Suppressor macrophage treated with lipopolysaccharide for 4 hours (primary cell): ENCODE measurements at regions not wholly inside any gene's neighbourhood (a gene's known extent, or its start where the extent isn't known, plus 50 kb on each side); places are given as distances from the start of the nearest gene placed in this dataset.
A peak's percentile ranks its signal among the peaks of the same experiment; 100 is the strongest.
"Not testable (repeated sequence)": the region's sequence is repeated elsewhere in the genome, so short reads cannot be mapped to it uniquely, and the experiment has no call there.

ENCODE experiments used
- DNase-seq: peaks from one replicate; pipeline ENCODE4 v3.0.0-alpha.2; 2020

DNA sequence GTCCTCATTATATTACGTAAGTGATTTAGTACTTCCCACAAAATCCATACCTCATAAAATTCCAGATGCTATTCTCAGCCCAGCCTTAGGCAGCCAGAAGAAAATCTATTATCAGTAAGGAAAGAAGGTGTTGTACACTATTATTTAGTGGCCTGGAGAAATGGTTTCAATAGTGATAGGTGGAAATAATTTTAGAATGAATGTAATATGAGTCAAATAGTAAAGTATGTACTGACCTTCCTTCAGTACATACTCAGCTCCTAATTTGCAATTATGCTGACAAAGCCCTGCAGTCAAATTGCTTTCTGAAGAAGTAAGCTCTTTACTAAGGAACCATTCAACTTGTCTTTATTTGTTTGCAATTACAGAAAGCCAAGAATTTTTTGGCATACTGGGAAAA is 409.2 kb downstream of the HTR1A start:
- no peak for DNase-seq

DNA sequence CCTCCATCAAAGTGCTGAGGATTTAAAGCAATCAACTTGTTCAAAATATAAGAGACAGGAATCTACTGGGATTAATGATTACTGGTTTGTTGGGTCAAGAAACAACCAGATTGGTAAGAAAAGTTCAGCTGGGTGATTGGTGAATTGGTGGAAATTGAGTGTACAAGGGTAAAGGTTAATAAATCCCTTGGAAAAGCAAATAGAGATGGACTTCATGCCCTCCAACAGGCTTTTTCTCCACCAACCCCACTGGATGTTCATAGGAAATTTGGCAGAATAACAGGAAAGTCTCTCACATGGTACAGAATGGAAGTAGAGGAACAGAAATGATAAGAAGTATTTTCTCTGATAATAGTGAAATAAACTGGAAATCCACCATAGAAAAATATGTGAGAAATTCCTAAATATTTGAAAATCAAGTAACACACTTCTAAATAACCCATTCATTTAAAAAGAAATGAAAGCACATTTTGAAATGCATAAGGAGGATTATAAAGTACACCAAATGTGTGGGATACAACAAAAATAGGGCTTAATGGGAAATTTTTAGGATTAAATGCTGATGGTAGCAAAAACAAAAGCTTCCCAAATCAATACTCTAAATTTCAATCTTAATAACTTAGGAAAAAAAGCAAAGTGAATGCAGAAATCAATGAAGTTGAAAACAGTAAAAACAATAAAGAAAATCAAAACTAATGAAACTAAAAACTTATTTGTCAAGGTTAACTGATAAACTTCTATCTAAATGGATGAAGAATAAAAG is 426.2 kb downstream of the HTR1A start:
- DNase-seq = no peak

DNA sequence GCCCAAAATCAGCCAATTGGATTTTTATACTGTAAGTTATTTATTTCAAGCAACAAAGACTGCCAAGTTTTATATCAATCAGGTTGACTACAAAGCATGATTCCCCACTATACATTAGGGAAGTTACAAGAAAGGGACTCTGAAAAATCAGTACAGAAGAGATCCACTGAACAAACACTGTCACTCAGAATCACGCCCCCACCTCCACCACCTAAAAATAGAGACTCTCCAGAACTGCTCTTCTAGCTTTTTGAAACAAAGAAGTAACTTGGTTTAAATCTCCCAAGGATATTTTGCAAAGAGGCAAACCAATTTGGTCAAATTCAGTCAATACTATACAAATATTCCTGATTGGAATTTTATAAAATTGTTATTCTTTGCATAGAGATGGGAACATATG is 438.0 kb downstream of the HTR1A start:
- DNase-seq = no peak

DNA sequence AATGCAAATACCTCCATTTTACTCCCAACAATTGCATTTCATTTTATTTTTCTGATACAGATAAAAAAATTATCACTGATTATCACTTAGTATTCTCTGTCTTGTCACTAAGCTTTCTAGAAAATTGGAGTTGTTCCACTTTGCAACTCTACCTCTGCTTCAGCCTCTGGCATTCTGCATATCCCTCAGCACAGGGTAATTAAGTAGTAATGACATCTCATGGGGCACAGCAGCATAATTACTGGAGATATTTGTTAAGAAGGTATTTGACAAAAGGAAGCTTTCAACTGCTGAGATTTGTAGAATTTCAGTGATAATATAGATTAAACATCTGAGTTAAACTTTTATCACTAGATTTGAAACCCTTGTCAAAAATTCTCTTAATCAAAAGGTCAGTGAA is 446.2 kb downstream of the HTR1A start:
- no peak for DNase-seq

DNA sequence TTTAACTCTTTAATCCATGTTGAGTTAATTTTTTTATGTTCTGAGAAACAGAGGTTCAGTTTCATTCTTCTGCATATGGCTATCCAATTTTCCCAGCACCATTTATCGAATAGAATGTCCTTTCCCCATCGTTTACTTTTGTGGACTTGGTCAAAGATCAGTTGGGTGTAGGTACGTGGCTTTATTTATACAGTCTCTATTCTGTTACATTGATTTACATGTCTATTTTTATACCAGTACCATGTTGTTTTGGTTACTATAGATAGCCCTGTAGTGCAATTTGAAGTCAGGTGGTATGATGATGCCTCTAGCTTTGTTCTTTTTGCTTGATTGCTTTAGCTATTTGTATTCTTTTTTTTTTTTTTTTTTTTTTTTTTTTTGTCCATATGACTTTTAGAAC is 462.0 kb downstream of the HTR1A start:
- DNase-seq = no peak

DNA sequence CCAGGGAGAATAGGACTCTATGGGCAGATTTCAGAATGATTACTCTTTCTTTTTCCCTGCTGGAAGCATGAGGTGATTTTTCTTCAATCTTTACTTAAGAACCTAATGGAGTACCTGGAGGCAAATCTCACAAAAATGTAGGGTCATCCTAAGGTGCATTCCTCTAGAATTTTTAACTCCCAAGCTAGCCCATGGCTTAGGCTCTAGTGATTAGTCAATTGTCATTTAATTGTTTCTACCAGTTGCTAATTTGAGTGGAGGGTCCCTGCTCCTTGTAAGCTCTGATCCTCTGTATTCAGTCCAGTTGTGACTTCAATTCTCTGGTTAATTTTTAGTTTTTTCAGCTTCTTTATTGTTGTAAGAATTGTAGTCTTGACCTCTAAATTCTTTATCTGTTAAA is 467.0 kb downstream of the HTR1A start:
- DNase-seq = no peak

DNA sequence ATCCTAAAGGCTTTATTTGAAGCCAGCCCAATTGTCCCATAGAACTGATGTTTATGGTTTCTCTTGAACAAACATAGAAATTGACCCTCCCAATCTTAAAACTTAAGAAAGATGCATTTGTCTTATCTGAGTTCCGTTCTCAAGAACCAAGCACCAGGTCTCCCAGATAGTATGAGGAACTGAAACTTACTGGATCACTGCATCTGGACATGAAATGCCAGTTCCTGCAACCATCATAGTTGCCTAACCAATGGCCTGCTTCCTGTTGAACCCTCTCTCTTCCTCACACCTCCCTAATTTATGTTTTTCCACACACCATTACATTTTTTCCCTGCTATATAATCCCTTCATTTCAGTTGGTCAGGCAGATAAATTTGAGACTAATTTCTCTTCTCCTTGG is 478.9 kb downstream of the HTR1A start:
- no peak for DNase-seq

DNA sequence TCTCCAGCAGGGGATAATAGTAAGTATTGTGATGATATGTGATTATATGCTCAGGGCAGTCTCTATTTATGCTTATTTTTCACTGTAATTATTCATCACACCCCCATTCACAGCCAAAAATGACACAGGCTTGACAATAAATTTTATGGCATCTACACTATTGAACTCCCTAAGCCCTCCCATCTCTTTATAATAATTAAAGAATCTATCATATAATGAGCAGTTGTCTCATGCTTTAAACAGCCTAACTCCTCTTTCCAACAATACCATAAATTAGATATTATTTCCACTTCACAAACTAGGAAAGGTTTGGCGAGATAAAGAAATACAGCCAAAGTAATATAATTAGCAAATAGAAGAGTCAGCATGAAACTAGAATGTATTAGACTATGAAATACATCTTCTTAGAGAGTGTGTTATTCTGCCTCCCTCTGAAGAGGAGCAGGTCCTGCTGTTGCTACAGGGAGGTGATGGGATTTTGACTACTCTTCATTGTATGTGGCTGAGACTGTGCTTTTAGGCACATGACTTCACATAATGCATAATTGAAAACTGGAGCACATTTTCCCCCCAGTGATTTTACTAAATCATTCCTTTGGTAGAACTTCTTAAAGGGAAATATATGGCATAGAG is 488.8 kb downstream of the HTR1A start:
- DNase-seq = no peak

DNA sequence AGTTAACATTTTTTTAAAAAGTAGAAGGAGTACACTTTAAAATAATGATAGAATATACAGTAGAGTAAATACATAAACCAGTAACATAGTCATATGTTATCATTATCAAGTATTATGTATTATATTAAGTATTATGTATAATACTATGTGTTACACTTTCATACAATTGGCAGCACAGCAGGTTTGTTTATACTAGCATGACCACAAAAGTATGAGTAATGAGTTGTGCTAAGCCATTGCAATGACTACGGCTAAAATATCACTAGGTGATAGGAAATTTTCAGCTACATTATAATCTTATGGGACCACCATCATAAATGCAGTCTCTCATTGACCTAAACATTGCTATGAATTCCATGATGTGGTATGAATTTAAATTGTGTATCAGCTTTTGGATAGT is 506.0 kb downstream of the HTR1A start:
- no peak for DNase-seq

DNA sequence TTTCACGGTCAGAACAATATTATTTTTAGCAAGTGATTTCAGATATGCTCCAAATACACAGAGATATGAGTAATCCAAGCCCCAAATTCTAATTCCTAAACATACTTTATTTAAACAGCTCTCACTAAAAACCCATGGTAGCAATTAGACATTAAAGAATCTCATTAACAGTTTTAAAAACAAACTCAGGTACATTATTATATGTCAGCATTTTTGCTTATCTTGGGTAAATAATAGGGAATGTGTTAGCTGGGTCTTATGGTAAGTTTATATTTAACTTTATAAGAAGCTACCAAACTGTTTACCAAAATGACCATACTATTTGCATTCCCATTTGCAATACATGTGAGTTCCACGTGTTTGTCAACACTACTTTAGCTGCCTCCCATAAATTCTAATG is 511.1 kb downstream of the HTR1A start:
- DNase-seq = no peak

DNA sequence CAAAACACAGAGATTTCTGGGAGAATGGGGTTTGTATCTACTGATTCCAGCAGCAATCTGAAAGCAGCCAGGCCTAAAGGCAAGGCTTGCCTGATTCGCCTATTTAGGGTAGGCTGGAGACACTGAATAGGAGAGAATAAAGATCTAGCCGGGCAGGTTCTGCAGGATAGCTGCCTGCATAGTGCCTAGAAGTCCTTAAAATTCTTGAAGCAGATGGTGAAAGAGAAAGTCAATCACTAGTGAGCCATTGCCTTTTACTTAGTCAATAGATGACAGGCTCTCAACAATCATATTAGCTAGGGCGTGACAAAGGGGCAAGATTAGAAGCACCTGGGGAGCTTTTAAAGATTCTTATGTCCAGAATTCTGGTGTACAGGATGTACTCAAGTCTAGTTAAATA is 522.7 kb downstream of the HTR1A start:
- no peak for DNase-seq

DNA sequence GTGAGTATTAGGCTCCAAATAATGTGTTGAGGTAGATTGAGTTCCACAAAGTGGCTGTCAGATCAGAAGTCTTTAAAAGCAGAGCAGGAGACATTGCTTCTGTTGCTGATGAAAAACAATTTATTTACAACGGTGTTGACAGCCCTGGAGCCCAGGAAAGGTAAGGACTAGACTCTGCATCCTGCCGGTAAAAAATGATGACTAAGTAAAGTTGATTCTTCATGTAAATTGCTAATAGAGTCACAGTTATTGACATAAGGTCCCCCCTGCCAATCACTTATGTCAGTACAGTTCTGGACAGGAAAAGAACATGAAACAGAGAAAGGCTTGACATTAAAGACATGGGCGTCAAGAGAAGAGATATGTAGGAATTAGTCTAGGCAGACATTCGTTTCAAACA is 552.5 kb downstream of the HTR1A start:
- DNase-seq = no peak

DNA sequence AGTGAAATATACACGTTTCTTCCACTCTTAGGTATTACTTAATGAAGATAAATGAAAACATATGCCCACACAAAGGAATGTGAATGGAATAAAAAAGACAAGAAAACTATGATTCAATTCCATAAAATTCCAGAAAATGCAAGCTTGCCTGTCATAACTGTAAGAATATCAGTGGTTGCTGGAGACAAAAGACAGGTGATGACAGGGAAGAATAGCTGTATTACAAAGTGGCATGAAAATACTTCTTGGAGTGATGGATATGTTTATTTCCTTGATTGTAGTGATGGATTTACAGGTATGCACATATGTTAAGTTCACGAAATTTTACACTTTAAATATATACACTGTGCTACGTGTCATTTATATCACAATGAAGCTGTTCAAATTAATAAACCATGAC is 553.3 kb downstream of the HTR1A start:
- DNase-seq = no peak

DNA sequence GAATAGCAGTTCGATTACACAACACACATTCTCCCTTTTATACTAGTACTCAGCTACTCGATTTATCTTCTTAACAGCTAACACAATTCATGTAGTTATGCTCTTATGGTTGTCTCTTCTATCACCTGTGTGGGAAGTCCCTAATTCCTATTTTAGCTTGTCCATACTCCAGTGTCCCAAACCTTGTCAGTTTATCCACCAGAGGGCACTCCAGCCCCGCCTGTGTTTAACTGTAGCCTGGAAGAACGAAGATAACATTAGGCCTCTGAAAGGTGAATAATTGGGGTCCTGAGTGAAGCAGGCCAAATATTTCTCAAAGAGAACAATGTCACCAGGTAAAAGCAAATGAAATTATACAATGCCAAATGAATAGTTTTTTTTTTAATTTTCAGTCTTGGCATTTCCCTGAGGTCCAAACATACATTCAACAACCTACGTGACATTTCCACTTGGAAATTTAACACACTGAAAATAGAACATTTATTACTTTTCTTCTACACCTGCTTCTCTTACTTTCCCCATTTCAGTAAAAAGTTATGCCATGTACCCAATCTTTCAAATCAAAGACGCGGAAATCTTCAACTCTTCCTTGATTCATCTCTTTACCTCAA is 560.7 kb downstream of the HTR1A start:
- peak; percentile 52 for DNase-seq

DNA sequence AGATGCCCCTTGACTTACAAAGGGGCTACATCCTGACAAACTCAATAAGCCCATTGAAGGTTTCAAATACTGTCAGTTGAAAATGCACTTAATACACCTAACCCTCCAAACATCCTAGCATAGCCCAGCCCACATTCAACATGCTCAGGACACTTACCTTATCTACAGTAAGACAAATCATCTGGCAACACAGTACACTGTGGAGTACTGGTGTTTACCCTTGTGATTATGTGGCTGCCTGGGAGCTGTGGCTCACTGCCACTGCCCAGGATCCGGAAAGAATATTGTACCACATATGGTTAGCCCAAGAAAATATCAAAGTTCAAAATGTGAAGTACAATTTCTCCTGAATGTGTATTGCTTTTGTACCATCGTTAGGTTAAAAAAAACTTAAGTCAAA is 562.2 kb downstream of the HTR1A start:
- DNase-seq = no peak

DNA sequence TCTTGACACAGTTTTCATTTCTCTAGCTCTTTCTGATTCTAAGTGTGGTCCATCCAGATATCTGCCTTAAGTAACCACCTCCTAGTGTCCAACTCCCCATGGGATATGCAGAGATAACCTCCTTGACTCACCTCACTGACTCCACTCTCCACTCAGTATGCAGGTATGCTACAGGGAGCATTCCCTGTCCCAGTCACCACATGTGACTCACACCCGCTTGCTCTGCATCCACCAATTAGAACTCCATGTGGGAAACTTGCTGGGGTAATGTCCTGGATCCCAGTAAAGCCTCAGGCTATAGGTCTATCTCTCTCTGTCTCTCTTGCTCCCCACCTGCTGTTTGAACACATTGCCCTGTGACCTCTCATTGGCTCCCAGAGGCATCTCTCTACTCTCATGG is 563.9 kb downstream of the HTR1A start:
- no peak for DNase-seq

DNA sequence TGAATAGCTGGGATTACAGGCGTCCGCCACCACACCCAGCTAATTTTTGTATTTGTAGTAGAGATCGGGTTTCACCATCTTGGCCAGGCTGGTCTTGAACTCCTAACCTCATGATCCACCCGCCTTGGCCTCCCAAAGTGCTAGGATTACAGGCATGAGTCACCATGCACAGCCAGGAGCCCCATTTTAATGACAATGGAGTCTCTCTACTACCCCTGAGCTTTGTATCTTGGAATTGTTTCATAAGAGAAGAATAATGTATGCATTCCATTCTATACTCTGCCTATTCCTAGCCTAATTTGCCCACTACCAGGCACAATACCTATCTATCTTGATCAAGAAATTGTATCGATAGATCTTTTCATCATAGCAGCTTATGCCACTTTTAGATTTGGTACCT is 574.1 kb downstream of the HTR1A start:
- DNase-seq = not testable (repeated sequence)

DNA sequence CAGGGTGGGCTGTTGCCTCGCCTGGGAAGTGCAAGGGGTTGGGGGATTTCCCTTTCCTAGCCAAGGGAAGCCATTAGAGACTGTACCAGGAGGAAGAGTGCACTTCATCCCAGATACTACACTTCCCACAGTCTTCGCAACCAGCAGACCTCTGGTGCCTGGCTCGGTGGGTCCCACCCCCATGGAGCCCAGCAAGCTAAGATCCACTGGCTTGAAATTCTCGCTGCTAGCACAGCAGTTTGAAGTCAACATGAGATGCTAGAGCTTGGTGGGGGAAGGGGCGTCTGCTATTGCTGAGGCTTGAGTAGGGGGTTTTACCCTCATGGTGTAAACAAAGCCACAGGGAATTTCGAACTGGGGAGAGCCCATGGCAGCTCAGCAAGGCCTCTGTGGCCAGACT is 586.4 kb downstream of the HTR1A start:
- no peak for DNase-seq

DNA sequence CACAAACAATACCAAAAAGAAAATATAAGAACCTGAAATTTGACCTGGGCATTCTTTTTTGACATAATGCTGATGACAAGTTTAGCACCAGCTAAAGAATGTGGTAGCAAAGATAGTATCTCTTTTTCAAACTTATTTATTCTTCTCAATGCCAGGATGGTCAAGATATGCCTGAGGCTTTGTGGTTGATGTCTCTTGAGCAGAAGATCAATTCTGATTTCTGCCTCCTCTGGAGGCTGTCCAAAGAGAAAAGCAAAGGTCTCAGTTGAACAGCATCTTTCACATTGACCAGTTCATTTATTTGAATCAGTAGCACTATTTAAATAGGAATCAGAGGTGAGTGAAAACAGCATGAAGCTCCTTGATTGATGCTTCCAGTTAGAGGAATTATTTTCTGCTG is 588.2 kb downstream of the HTR1A start:
- no peak for DNase-seq

DNA sequence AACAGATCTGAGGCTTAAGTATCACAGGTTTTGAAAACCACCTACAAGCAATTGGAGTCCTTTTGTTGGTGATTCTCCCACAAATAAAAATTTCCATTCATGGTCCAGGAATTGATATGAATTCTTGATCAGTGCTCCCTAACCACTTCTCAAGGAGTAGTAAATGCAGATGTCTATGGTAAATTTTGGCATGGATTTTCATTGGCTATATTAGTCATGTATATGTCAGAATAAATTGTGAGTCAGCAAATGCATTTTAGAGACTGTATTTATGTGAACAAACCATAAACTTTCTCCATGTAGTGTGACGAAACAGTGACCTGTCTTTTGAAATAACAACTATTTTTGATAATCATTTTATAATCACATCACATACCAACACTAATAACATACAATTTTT is 611.1 kb downstream of the HTR1A start:
- DNase-seq = no peak

DNA sequence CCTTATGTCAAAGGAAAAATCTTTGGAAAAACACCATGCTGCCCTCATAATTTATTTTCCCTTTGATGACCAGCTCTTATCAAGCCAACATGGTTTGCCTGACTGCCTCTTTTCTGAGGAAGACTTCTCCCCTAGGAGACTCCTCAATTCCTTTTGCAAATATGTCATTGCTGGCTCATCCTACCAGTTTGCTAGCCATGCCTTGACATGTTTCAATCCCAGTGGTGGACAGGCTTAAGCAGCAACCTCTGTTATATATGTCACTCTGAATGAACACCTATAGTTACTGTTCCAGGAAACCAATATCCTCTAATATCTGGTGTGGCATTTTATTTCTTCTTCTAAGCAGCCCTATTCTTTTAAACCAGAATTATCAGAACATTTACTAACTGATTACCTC is 615.8 kb downstream of the HTR1A start:
- DNase-seq = no peak

DNA sequence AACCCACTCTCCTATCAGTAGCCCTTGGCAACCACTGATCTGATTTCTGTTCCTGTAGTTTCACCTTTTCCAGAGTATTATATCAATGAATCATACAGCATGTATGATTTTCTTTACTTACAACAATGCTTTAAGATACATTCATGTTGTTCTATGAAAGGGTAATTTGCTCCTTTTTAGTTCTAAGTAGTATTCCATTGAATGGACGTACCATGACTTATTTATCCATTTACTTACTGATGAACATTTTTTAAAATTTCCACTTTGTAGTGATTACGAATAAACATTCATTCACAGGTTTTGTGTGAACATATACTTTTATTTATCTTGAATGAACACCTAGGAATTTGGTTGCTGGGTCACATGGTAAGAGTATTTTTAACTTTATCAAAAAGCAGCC is 620.8 kb downstream of the HTR1A start:
- no peak for DNase-seq

DNA sequence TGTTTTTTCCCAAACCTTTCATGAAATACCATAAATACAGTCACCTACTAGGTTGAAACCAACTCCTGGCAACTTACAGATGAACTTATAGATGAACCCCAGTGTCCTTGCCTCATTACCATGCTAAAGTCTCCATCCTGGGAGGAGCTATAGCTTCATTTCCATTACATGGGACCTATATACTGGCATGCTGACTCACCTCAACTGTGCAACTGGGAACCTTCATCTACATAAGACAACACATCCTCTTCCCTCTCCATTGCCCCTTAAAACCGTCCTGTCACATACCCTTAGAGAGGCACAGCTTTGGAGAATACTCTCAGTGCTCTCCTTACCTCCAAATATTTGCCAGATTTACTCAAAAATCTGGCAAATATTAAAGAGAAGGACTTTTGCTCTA is 638.3 kb downstream of the HTR1A start:
- DNase-seq = no peak

DNA sequence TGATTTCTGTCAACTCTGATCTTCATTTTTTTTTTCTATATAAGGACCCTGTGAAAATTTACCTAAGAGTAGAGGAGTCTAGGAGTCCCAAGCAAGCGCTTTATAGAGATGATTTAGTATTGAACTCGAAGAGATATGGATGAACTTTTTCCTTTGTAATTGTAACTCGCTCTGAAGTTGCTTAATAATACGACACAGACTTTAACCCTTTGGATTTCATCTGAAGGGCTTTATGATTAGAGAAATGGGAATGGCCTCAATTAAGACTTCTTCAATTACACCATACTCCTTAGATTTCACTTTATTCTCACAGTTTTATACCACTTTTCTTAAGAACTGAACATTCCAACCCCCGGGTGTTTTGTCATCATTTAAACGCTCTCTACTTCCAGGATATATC is 647.7 kb downstream of the HTR1A start:
- no peak for DNase-seq

DNA sequence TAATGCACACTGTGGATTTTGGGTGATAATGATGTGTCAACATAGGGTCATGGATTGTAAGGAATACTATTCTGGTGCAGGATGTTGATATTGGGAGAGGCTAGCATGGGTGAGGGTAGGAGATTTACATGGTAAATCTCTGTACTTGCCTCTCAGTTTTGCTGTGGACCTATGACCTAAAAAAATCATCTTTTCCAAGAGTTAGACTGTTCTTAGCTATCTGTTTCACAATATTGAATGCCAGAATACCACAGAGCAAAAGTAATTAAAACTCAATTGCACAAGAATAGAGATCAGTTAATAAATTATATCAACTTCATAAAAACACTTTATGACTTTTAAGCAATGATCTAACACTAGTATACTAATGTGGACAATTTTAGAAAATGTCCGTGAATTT is 651.6 kb downstream of the HTR1A start:
- DNase-seq = no peak
